HepG2 (cell line): ENCODE measurements at regions not wholly inside any gene's neighbourhood (a gene's known extent, or its start where the extent isn't known, plus 50 kb on each side); places are given as distances from the start of the nearest gene placed in this dataset.

Source experiments
- ATAC-seq: fragments of 200-7000 bp; cut with Tn5 transposase; 3 replicates; pipeline ENCODE4 v1.9.1; 2020; ENCODE audit warnings: mild to moderate bottlenecking, moderate library complexity
- BruUV-seq: library from RNA; stranded (reverse); fragments of 400-500 nt; replicated peaks from 2 replicates; lab custom pipeline; 2021; lab: Mats Ljungman, UMichigan
- CTCF ChIA-PET: fragments of 300-600 bp; formaldehyde crosslinking; extraction: SDS; loops from one replicate; lab custom pipeline; 2021; ENCODE audit warnings: low total read pairs, inconsistent platforms, low intra/inter-chr PET ratio; lab: Yijun Ruan, JAX
- POLR2A ChIA-PET: fragments of 350-600 bp; sonication (Branson Sonifier 250); formaldehyde crosslinking; loops from one replicate; lab custom pipeline; 2020; ENCODE audit warnings: antibody characterized with exemption, inconsistent platforms; lab: Yijun Ruan, JAX
- DNase-seq: peaks from one replicate; pipeline ENCODE4 v3.0.0-alpha.2; 2015; ENCODE audit warnings: low spot score
- FAIRE-seq: peaks from 3 replicates; lab custom pipeline; 2011; peaks lifted over from hg19 to GRCh38; lab: Jason Lieb, UNC
- H2AFZ ChIP-seq: one replicate; pipeline ENCODE4 v1.6.1; 2011; ENCODE audit warnings: low read length, inconsistent platforms
- H3K27ac ChIP-seq: fragments of 300-600 bp; 3 replicates; pipeline ENCODE4 v1.8.0; 2011; ENCODE audit warnings: mixed run types, mild to moderate bottlenecking, mixed read lengths, low read length, inconsistent platforms; ENCODE audit not compliant: insufficient read depth; ENCODE audit errors: extremely low read length
- H3K27me3 ChIP-seq, 2 experiments: fragments of 200-600 bp in 1 of 2; 2 replicates in 1 of 2; 3 replicates in 1 of 2; pipeline versions ENCODE4 v1.6.0 to v1.8.0; 2011; ENCODE audit warnings: low read length in 2 of 2, mild to moderate bottlenecking in 2 of 2, moderate library complexity in 2 of 2, inconsistent platforms in 1 of 2; ENCODE audit not compliant: insufficient read depth in 2 of 2, control insufficient read depth in 1 of 2
- H3K36me3 ChIP-seq, 2 experiments: fragments of 200-600 bp in 1 of 2; replicated peaks in 1 of 2; 2 replicates in 1 of 2; 3 replicates in 1 of 2; pipeline versions ENCODE4 v1.5.1 to v1.8.0; 2011; ENCODE audit warnings: low read length in 2 of 2, inconsistent platforms in 1 of 2; ENCODE audit not compliant: insufficient read depth in 2 of 2, control insufficient read depth in 1 of 2
- H3K4me1 ChIP-seq: 2 replicates; pipeline ENCODE4 v1.5.1; 2012; ENCODE audit warnings: low read length, inconsistent platforms; ENCODE audit not compliant: insufficient read depth
- H3K4me2 ChIP-seq: 2 replicates; pipeline ENCODE4 v1.6.0; 2011; ENCODE audit warnings: low read depth, low read length, inconsistent platforms
- H3K4me3 ChIP-seq, 3 experiments: fragments of 200-600 bp in 1 of 3; sonication (generic), shearing (Covaris generic) in 1 of 3; replicated peaks in 1 of 3; 2 replicates each; pipeline ENCODE4 v1.5.1; 2011 to 2016; ENCODE audit warnings: low read length in 3 of 3, inconsistent platforms in 2 of 3, low read depth in 2 of 3, mild to moderate bottlenecking in 2 of 3, control low read depth in 1 of 3, mixed read lengths in 1 of 3; ENCODE audit not compliant: insufficient read depth in 1 of 3
- H3K79me2 ChIP-seq: one replicate; pipeline ENCODE4 v1.6.1; 2011; ENCODE audit warnings: low read length, inconsistent platforms; ENCODE audit not compliant: insufficient read depth
- H3K9ac ChIP-seq: 2 replicates; pipeline ENCODE4 v1.6.0; 2011; ENCODE audit warnings: mild to moderate bottlenecking, low read depth, low read length, inconsistent platforms; ENCODE audit not compliant: insufficient read depth
- H3K9me3 ChIP-seq: 2 replicates; pipeline ENCODE4 v1.5.1; 2012; ENCODE audit warnings: mild to moderate bottlenecking, low read length
- H4K20me1 ChIP-seq: 2 replicates; pipeline ENCODE4 v1.6.0; 2011; ENCODE audit warnings: inconsistent platforms, mild to moderate bottlenecking, low read length, moderate library complexity; ENCODE audit not compliant: insufficient read depth
- CEBPB ChIP-seq: IDR thresholded peaks from 2 replicates; pipeline ENCODE4 v1.6.1; 2011; ENCODE audit warnings: low read depth, low read length, improper control_type of control experiment, borderline replicate concordance
- PAF1 ChIP-seq: IDR thresholded peaks from 2 replicates; pipeline ENCODE4 v1.6.1; 2016; ENCODE audit warnings: missing genetic modification reagents, missing compliant biosample characterization
- ZSCAN21 ChIP-seq: sonication (generic); formaldehyde crosslinking; IDR thresholded peaks from 2 replicates; pipeline ENCODE4 v1.8.0; 2022; ENCODE audit warnings: mild to moderate bottlenecking, missing genetic modification reagents, moderate library complexity, borderline replicate concordance
- WGBS: methylation state at CpG from one replicate; pipeline ENCODE4 v1.1.6; 2017; ENCODE audit warnings: low lambda C conversion rate; 5-methylcytosine and 5-hydroxymethylcytosine counted together
- in situ Hi-C: cut with HindIII; loops from 2 replicates; pipeline ENCODE4 v1.10.0; 2017; ENCODE audit warnings: low pct_unique_long_range_greater_than_20kb; ENCODE audit not compliant: extremely low pct_ligation_motif_present
- intact Hi-C: fragments of 100-400 bp; cut with micrococcal nuclease; formaldehyde crosslinking; loops from one replicate; pipeline ENCODE4 v1.10.0; 2022; ENCODE audit not compliant: unreplicated experiment

DNA sequence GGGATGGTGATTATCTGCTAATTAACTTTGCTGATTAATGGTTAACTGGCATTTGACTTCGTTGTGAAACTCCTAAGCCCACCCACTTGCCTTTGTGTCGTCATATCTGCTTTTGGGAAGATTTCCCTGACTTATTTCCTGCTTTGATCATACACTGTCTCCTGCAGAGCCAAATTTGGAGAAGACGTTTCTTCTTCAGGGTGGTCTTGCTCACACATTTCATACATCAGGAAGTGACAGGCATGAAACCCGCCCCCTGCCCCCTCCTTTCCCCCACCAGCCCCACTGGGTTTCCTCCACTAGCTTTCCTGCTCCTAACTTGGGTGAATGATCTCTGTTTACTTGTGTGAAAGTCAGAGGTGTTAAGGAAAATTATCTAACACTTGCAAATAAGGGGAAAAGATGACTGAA is 300.1 kb downstream of the TSN start:
- no peak overlapping the region for H3K4me3 ChIP-seq
- H3K9ac ChIP-seq, result no peak overlapping the region
- DNase-seq (no peak), FAIRE-seq (no peak), ATAC-seq (no peak)
- H3K27me3 ChIP-seq, result no peaks in the 10 kb centered on the region
- H4K20me1 ChIP-seq, result no peaks in the 10 kb centered on the region
- POLR2A ChIA-PET, result no interaction called here
- H3K79me2 ChIP-seq, result no peaks in the 10 kb centered on the region
- H3K36me3 ChIP-seq, result no peaks in the 10 kb centered on the region
- BruUV-seq, result no TSS peak
- intact Hi-C loops, result no loop called here
- CTCF ChIA-PET, result no interaction called here
- H3K27ac ChIP-seq, result no peak overlapping the region
- WGBS, result under 1% methylated on average over 4 of the region's 4 CpGs
- no peaks in the 10 kb centered on the region for H3K9me3 ChIP-seq
- TF ChIP-seq PAF1 (CRISPR knock-in tag), result no peak
- TF ChIP-seq, all 625 proteins: peak for 0
- H3K4me2 ChIP-seq, result no peak overlapping the region
- H2AFZ ChIP-seq, result no peak overlapping the region
- in situ Hi-C loops, result no loop called here
- 0 out of 2 replicates have a peak, but pooled peaks cover 7% of the 10 kb centered on the region for H3K4me1 ChIP-seq

DNA sequence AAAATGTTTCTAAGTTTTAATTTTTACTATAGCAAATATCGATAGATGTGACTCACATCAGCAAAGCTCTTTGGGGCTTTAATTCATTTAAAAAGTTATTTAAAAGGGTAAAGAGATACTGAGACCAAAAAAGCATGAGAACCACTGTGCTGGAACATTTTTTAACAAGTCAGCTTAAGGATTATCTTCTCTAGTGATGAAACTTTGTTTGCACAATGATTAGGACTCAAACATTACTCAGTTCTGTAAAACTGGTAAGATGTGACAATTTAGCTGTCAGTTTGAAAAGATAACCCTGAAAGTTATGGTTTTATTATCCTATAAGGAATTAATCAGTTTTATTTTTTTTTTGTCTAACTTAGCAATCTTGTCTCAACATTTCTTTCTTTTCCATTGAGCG is 301.4 kb downstream of the TSN start:
- intact Hi-C loops, result no loop called here
- POLR2A ChIA-PET, result no interaction called here
- H3K27me3 ChIP-seq, result no peaks in the 10 kb centered on the region
- no TSS peak for BruUV-seq
- no peaks in the 10 kb centered on the region for H3K79me2 ChIP-seq
- ATAC-seq (peak; percentile 46; the same call in 1 of the 3 replicates), DNase-seq (peak; percentile 16), FAIRE-seq (no peak)
- no peak overlapping the region for H3K9ac ChIP-seq
- H3K27ac ChIP-seq, result no peak overlapping the region
- in situ Hi-C loops, result no loop called here
- WGBS, result 0% methylated on average over 2 of the region's 2 CpGs
- H3K4me1 ChIP-seq, result 0 out of 2 replicates have a peak, but pooled peaks cover 7% of the 10 kb centered on the region
- CTCF ChIA-PET, result no interaction called here
- H3K4me2 ChIP-seq, result no peak overlapping the region
- no peaks in the 10 kb centered on the region for H3K36me3 ChIP-seq
- H3K4me3 ChIP-seq, result no peak overlapping the region
- TF ChIP-seq CEBPB (0 out of 2 replicates have a peak, but pooled peaks have one; percentile 19), ZSCAN21 (CRISPR knock-in tag) (no peak)
- no peak overlapping the region for H2AFZ ChIP-seq
- H4K20me1 ChIP-seq, result no peaks in the 10 kb centered on the region
- H3K9me3 ChIP-seq, result no peaks in the 10 kb centered on the region
